Glomerular visceral epithelial cell (primary cell): ENCODE measurements at regions not wholly inside any gene's neighbourhood (a gene's known extent, or its start where the extent isn't known, plus 50 kb on each side); places are given as distances from the start of the nearest gene placed in this dataset.
"Not testable (repeated sequence)": the region's sequence is repeated elsewhere in the genome, so short reads cannot be mapped to it uniquely, and the experiment has no call there.

Experiments used
- DNase-seq: peaks from one replicate; pipeline ENCODE4 v3.0.0-alpha.2; 2016; ENCODE audit errors: extremely low spot score

DNA sequence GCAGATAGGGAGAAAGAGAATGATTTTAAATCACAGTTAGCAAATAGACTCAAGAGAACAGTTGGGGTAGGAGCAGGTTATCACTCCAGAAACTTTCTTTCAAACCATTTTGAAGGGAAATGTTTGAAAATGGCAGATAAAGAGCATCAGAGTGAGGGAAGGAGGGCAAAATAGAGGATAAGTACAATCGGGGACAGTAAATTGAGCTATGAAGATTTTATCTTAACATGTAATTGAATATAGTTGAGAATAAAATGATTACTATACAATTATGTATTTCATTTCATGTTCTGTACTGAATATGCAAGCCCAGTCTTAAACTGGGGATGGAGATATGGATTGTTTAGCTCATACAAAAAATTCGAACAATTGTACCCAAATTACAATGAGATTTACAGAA, 54.0 kb downstream of the MAP10 start:
- no peak for DNase-seq

DNA sequence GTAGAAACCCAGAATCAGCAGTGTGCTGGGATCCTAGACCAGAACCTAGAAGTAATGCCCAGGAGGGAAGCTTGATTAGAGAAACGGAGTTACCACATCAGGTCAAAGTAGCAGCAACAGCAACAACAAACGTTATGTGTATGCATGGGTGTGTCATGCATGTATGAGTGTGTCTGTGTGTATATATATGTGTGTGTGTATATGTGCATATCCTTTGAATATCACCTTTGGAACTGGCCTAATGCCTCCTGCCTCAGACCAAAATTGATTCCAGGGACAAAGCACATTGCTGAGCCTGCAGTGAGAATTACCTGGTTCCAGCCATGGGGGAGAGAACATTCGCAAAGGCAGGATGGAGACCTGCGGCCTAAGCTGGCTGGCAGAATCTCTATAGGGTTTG, 55.9 kb downstream of the MAP10 start:
- no peak for DNase-seq

DNA sequence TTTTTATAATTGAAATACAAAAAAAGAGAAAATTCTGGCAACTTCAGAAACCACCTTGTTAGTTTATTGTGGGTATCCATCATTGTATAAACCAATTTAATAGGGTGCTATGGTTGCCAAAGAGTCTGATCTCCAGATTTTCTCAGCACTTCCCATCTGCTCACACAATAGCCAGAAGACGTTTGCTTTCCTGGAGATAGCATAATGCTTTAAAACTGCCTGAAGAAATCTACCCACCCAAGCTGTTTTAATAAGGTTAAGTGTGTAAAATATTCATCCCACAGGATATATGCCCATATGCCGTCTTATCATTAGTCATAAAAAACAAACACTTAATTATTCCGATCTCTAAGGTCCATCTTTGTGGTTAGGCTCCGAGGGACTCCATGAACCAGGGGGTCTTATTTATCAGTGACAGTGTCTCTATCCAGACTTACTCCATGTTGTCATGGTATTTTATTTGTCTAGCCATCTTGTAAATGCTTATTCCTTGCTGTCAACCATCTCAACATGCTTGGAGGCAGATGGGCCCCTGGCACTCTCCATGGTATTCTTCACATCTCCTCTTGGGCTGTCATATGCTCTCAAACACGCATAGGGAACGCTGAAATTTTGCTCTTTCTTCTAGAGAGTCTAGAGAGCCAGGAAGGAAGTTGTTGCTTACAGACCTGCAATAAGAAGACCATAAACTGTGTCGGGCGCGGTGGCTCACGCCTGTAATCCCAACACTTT, 58.5 kb downstream of the MAP10 start:
- DNase-seq, result no peak

DNA sequence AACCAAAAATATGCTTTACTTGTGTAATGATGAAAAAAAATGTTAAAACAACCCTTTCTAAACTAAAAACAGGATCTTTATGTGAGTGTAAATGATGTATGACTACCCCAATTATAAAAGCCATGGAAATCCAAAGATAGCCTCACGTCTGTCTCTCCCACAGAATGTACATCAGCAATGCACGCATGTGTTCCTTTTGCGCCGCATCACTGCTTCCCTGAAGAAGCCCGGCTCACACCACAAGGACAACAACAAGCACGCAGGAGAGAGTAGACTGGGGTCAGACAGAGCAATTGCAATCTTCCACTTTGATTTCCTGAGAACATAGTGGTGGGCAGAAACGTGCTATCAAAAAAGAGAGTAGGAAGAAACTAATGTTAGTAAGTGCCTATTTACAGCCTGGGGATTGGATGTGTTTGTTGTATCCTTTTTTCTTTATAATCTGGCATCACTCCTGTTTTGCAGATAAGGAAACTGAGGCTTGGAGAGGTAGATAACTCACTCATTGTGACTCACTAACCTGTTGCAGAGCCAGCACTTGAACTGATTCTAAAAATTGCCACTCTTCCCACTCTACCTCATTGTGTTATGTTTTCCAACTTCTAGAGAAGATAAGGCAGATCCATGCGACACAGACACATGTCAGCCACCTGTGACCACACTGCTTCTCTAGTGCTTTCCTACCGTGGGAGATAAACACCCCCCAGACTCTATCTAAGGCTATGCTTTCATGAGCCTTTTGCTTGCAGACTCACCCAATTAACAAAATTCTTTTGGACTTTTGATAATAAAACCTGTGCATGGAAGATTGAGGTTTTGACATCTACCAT, 60.1 kb downstream of the MAP10 start:
- DNase-seq, result no peak

DNA sequence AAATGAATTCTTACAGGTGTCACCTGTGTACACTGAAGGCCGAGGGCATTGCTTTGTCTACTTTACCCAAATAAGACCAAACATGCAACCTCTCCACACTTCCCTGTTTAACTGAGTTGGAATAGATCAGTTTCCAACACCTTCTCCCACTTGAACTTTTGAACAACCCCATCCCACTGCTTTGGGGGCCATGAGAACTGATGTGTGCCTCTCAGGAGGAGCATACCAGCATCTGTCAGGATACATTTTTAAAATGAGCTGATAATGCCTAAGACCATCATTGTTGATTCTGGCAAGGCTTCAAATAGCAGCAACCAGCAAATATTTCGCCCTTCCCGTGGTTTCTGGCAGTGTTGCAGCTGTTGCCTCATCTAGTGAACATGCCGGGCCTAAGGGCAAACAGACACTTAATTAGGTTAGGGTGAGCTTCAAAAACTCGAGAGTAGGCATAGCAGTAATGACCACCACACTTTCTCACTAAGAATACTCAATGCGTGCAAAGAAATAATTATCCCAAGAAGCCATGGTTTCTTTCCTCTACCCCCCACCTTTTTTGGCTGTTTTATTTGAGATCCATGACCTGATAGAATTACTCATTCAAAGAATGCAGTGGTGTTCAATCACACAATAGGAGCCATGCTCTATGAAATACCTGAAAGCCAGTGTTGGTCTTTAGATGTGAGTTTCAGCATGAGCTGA, 63.7 kb downstream of the MAP10 start:
- peak; percentile 98 for DNase-seq

DNA sequence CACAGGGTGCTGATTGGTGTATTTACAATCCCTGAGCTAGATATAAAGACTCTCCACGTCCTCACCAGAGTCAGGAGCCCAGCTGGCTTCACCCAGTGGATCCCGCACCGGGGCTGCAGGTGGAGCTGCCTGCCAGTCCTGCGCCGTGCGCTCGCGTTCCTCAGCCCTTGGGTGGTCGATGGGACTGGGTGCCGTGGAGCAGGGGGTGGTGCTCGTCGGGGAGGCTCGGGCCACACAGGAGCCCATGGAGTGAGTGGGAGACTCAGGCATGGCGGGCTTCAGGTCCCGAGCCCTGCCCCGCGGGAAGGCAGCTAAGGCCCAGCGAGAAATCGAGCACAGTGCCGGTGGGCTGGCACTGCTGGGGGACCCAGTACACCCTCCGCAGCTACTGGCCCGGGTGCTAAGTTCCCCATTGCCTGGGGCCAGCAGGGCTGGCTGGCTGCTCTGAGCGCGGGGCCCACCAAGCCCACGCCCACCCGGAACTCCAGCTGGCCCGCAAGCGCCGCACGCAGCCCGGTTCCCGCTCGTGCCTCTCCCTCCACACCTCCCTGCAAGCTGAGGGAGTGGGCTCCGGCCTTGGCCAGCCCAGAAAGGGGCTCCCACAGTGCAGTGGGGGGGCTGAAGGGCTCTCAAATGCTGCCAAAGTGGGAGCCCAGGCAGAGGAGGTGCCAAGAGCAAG, 66.2 kb downstream of the MAP10 start:
- not testable (repeated sequence) for DNase-seq

DNA sequence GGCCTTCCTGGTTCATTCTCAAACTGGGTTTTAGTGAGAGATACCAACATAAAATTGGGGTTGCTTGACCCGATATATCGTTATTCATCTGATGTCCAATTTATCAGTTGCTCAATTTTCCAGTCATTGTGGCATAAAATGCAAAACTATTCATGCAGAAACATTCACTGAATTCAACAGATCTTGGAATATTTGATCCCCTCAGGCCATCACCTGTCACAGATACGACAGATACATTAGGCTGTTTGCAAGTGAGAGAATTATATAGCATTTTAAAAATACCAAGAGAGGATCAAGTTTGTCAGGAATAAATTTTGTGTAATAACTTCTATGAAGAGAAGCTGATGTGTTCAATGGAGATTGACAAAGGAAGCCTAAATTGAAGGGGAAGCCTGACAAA, 67.1 kb downstream of the MAP10 start:
- no peak for DNase-seq

DNA sequence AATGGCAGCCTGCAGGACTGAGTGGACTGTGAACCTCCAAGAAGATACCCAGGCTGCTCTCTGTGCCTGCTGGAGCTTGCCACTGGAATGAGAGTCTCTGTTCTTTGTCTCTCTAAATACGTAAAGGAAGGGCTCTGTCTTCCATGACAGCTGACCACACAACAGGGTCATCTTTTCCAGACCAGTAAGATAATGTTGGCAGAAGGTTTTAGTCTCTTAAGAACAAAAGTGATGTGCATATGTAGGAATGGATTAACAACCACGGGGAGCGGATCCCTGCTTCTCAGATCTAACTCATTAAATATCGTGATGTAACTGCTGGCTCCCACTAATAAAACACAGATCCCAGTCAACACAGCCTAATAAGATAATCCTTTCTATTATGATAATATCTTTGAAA, 67.5 kb downstream of the MAP10 start:
- DNase-seq, result no peak

DNA sequence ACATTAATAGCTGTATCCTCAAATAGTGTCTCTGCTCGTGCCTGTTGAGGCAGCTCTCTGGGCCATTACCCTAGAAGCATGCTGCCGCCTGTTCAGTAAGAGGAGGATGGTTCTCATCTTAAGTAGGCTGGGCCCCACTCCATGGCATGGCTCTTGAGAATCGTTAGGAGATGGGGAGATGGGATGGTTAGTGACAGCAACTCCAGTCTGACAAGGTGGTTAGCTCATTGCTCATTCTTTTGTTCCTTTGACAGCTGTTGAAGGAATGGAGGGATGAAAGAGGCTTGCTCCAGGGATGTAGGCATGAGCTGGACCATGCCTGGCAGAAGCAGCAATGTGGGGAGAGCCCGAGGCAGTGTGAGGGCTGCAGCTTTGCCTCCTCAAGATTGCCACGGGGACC, 68.2 kb downstream of the MAP10 start:
- no peak for DNase-seq

DNA sequence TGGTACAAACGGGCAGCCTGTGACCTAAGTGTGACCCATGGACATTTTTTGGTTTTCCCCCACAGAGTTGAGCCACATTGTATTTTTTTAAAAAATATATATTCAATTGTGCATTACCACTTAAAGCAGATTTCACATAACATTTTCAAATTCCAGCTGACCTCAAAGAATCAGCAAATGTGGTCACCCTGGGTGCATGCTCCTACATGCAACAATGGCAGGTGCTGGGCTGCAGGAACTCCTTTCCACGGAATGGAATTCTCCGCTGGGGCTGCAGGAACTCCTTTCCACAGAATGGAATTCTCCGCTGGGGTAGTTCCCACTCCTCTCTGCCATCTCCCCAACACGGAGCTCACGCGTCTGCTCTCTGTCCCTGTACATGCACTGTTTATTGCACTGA, 68.7 kb downstream of the MAP10 start:
- DNase-seq, result peak; percentile 51

DNA sequence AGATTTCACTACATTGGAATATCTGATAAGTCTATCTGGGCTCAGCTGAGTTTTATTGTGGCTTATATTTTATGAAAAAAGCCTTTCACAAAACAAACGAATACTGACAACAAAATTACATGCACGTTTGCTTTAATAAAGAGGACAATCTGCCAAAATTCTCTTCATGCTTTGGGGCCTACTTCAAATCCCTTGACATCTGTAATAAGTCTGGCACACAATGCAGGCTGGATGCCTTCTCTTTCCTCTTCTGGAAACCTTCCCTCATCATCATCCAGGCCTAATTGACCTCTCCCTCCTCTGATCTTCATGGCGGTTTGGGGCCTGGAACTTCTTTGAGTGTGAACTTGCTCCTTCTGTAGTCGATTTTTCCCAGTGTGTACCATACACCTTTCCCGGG, 70.3 kb downstream of the MAP10 start:
- no peak for DNase-seq

DNA sequence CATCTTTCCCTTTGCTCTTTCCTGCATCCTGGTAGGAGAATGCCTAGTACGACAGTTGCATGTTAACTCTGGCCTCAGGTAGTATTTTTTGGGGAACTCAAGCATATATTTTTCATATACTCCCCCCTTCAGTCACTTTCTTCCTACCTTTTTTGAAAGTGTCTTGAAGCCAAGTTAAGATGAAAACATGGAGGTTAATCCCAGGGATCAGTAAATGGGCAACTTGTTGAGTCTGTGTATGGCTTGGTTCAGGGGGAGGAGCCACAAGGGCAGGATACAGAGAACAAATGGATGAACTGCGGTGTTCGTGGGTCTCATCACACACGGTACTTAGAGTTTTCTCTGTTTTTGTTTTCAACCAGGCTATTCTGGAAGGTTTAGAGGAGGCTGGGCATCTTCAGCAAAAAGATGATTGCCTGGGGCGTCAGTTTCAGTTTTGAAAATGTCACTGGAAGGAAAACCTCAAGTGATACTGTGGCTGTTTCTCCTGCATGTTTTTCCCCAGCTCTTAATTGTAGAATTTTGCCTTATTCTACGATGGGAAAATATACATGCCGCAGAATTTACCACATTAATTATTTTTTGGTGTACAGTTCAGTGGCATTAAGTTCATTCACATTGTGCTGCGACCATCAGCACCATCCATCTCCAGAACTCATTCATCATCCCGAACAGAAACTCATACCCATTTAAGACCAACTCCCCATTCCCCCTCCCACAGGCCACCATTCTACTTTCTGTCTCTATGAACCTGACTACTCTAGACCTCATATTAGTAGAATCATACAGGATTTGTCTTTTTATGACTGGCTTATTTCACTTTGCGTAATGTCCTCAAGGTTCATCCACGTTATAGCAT, 71.5 kb downstream of the MAP10 start:
- no peak for DNase-seq

DNA sequence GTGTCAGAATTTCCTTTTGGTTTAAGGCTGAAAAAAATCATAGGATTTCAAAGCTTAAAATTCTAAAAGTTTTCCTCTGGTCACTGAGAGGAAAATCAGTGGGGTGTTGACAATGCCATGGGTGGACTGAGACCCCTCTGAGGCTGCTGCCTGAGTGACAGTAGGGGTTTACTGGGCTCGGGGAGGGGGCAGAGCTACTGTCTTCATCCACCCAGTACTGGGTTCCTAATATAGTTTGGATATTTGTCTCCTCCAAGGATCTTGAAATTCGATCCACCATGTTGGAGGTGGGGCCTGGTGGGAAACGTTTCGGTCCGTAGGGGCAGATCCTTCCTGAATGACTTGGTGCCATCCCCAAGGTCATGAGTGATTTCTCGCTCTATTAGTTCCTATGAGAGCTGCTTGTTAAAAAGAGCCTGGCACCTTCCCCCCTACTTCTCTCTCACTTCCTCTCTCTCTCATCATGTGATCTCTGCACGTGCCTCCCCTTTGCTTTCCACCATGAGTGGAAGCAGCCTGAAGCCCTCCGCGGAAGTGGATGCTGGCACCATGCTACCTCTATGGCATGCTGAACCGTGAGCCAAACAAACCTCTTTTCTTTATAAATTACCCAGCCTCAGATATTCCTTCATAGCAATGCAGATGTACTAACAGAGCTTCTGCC, 72.3 kb downstream of the MAP10 start:
- DNase-seq, result no peak

DNA sequence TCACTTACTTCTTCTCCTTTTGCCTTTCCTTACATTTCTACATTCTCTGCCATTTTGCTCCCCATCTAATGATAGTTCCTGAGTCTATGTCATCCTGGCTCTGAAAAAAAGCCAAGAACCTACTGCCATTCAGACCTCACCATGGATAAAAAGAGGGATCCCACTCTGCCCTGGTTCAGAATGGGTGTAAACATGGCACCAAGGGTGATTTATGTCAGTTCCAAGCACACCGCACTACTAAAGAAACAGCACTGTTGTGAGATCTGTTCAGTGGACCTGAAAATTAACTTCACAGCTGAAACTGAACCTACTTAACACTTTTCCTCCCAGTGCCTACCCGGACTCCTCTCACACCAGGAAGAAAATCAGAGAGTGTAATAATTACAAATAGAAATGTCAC, 72.3 kb upstream of the NTPCR start:
- no peak for DNase-seq

DNA sequence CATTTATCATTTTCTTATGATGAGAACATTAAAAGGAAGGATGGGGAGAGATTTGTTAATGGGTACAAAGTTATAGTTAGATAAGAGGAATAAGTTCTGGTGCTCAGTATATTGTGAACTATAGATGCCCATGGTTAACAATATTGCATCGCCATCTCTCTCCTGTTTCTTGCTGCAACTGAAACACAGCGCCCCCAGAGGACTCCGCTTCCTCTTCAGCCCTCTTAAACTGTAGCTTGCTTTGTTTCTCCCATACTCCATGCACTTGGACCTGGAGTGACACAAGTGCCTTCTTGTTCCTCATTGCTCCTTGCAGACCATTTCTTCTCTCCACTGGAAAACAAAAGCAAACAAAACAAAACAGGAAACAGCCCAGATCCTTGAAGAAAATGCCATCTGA, 70.1 kb upstream of the NTPCR start:
- no peak for DNase-seq

DNA sequence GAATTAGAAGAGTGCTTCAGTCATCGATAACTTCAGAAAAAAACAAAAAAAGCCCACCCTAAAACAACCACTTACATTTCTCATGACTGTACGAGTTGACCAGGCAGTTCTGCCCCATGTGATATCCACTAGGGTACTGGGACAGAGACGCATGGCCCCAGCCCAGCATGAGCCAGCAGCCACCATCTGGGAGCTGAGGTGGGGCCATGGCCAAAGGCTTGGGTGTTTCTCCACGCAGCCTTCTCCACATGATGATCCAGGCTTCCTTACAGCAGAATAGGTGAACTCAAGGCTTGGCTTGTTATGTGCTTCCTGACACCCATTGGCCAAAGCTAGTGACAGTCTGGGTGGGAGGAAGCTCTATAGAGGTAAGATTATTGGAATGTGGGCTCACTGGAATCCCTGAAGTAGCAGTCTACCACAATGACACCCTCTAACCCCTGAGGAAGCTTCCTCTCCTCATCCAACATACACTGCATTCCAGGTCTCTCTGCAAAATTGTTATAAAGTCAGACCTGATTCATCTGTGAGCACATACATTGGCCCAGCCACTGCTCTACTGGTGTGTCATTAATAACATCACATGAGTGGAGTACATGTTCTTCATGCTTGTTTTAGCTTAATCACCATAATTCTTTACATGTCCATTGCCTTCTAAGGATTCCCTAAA, 66.3 kb upstream of the NTPCR start:
- DNase-seq, result peak; percentile 18

DNA sequence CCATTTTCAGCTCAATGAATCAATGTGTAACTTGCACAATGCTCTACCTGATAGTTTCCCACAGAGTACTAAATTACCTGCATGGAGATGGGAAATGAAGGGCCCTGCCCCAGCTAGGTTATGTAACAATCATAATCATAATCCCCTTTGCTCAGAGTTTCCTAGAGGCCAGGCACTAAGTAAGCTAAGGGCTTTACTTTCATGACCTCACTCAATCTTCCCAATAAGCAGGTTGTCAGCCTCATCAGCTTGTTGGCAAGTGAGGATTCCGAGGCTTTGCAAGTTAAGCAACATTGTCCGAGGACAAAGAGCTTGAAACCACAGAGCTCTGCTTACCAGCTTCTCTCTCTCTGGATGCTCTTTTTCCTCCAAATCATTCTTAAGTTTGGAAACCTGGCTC, 64.1 kb upstream of the NTPCR start:
- DNase-seq, result no peak

DNA sequence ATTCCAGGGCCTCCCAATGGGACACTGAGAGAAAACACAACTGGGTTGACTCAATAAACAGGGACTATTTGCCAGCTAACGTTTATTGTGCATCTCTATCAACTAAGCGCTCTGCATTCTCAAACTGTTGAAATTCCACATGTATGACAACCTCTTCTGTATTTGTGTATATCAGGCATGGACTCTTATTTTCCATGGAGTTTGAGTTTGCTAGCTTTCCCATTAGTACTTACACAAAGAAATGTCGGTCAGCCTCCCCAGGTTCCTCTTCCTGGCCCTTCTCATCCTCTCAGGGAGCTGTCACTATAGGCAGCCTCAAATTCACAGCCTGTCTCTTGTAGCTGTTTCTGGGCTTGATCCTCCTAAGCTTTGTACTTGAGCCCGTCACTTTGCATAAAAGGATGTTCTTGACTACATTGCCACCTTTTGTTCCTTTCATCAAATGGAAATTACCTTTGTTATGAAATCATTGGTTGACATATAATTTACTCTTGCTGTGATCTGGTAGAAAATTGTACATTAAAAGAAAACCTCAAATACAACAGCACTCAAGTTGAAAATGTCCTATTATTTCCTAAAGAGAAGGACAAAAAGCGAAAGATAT, 60.0 kb upstream of the NTPCR start:
- DNase-seq, result no peak

DNA sequence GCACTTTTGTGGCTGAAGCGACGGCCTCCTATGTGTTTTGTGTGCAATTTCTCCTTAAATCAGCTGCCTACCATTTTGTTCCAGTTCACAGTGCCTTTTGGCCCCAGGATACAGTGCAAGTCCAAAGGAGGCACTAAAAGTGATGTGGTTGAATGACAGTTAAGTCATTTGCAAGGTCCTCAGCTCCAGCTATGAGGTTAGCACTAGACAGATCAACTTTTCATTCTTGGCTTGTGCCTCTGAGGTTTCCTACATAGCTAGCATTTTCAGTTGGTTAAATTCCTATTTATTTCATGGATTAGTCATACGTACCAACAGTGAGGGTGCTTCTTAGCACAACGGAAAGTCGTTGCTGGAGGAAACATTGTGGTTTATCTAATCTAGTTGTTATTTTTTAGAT, 59.3 kb upstream of the NTPCR start:
- peak; percentile 89 for DNase-seq
